ENCODE measurements at regions not wholly inside any gene's neighbourhood (a gene's known extent, or its start where the extent isn't known, plus 50 kb on each side); places are given as distances from the start of the nearest gene placed in this dataset.

DNA sequence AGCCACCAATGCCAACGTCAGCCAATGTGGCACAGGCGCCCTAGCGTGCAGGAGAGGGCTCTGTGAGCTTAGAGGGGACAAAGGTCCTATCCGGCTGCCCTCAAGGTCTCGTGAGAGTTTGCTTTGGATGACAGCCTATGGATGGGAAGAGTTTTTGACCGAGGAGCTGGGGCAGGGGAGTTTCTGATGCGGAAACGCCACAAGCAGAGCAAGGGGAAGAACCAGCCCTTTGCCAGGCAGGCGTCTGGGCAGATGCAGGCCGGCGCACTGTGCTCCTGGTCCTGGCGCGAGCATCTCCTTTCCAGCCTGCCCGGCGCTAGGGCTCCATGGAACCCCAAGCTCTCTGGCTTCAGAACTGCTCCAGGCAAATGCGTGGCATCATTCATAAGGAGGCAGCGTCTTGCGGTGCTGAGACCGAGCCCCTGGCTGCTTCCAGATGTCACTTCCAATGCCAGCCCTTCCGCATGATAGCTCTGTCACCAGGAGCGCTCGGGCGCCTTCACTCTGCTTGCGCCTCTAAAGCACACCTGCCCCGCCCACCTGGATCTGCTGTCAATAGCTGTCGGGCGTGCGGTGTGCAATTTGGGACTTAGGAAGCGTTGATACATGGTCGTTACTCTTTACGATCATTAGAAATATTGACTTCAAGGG, 374.9 kb upstream of the IRX1 start:
- TF ChIP-seq, protein P1, sequence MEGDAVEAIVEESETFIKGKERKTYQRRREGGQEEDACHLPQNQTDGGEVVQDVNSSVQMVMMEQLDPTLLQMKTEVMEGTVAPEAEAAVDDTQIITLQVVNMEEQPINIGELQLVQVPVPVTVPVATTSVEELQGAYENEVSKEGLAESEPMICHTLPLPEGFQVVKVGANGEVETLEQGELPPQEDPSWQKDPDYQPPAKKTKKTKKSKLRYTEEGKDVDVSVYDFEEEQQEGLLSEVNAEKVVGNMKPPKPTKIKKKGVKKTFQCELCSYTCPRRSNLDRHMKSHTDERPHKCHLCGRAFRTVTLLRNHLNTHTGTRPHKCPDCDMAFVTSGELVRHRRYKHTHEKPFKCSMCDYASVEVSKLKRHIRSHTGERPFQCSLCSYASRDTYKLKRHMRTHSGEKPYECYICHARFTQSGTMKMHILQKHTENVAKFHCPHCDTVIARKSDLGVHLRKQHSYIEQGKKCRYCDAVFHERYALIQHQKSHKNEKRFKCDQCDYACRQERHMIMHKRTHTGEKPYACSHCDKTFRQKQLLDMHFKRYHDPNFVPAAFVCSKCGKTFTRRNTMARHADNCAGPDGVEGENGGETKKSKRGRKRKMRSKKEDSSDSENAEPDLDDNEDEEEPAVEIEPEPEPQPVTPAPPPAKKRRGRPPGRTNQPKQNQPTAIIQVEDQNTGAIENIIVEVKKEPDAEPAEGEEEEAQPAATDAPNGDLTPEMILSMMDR (IDR thresholded peaks at IDR 0.05), result no peak
- TF ChIP-seq POLR2A (IDR thresholded peaks at IDR 0.05) (no peak), POLR2AphosphoS5 (IDR thresholded peaks at IDR 0.05) (no peak)

Measured in breast epithelium (tissue), 3 donors.